Colon (tissue), 2 donors: ENCODE measurements at regions not wholly inside any gene's neighbourhood (a gene's known extent, or its start where the extent isn't known, plus 50 kb on each side); places are given as distances from the start of the nearest gene placed in this dataset.
A peak's percentile ranks its signal among the peaks of the same experiment; 100 is the strongest.

Source experiments
- FAIRE-seq: peaks from 2 replicates; lab custom pipeline; 2012; peaks lifted over from hg19 to GRCh38; lab: Jason Lieb, UNC
- donor health status: control.
- donor health status: control.

- no peak for FAIRE-seq
Measured at GRCh38 chr20:11719153-11719552, 198.5 kb upstream of the BTBD3 start.

DNA sequence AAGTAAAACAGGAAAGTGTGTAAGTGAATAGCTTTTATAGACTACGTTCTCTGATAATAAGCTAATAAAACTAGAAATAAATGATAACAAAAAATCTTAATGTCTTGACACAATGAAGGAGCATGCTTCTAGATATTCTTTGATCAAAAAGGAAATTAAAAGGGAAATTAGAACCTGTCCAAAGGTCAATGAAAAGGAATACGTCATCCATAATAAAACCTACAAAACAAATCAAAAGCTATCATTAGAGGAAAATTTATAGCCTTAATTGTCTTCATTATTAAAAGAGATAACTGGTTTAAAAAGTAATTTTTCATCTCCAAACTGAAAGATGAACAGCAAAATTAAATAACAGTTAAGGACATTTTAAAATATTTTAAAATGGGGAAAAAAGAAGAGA is 196.3 kb upstream of the BTBD3 start:
- FAIRE-seq, result peak; percentile 51

- no peak for FAIRE-seq
Measured at GRCh38 chr20:11724097-11724496, 193.6 kb upstream of the BTBD3 start.

- no peak for FAIRE-seq
Measured at GRCh38 chr20:11726026-11726425, 191.7 kb upstream of the BTBD3 start.

GRCh38 chr20:11727708-11728107 is 190.0 kb upstream of the BTBD3 start:
- FAIRE-seq, result no peak

DNA sequence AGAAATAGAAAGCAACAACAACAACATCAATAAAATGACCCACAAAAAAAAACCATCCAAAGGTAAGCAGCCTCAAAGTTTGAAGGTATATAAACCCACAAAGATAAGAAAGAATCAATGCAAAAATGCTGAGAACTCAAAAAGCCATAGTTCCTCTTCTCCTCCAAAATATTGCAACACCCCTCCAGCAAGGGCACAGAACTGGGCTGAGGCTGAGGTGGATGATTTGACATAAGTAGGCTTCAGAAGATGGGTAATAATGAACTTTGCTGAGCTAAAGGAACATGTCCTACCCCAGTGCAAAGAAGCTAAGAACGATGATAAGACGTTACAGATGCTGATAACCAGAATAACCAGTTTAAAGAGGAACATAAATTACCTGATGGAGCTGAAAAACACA is 188.8 kb upstream of the BTBD3 start:
- FAIRE-seq, result no peak

DNA sequence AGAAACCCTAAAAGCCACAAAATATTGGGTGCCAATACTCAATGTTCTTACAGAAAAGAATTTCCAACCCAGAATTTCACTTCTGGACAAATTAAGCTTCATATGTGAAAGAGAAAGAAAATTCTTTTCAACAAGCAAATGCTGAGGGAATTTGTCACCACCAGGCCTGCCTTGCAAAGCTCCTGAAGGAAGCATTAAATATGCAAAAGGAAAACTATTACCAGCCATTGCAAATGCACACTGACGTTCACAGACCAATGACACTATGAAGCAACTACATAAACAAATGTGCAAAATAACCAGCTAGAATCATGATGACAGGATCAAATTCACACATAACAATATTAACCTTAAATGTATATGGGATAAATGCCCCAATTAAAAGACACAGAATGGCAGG is 187.9 kb upstream of the BTBD3 start:
- FAIRE-seq, result no peak

DNA sequence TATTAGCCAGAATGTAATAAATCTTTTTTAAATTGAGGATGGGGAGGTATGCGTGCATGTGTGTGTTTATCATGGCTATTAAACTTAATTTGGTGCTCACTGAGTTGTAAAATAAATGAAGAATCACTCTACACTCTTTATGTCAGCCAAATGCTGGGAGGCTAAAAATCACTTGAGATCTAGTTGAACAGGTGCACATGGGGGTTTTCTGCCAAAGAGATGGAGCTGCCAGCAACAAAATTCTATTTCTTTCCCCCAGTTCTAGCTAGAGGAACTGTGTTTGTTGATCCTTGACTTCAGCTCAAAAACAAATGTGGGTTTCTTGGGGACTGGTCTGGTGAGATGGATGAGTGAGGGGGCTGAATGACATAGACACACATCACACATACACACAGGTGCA is 183.3 kb upstream of the BTBD3 start:
- no peak for FAIRE-seq

- no peak for FAIRE-seq
Measured at GRCh38 chr20:11738852-11739251, 178.8 kb upstream of the BTBD3 start.

DNA sequence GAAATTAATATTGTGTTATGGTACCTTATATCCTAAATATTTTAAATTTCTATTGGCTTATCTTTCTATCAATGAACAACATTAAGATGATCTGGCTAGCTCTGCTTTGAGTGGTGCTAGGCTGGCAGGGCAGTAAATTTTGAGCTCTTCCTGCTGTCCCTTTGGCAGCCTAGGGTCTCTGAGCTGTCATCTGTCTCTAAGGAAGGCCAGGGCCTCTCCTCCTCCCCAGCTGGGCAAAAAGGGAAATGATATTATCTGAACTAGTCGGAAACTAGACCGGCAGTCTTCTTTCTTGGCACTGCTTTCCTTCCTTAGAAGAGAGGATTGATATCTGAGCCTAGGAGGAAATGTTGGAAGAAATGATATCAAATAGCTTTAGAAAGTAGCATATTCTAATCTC is 176.7 kb upstream of the BTBD3 start:
- FAIRE-seq, result no peak

- FAIRE-seq, result no peak
Measured at GRCh38 chr20:11745145-11745544, 172.5 kb upstream of the BTBD3 start.

GRCh38 chr20:11748436-11748835 is 169.3 kb upstream of the BTBD3 start:
- FAIRE-seq, result no peak

- no peak for FAIRE-seq
Measured at GRCh38 chr20:11752336-11752735, 165.4 kb upstream of the BTBD3 start.

- no peak for FAIRE-seq
Measured at GRCh38 chr20:11753155-11753554, 164.5 kb upstream of the BTBD3 start.

DNA sequence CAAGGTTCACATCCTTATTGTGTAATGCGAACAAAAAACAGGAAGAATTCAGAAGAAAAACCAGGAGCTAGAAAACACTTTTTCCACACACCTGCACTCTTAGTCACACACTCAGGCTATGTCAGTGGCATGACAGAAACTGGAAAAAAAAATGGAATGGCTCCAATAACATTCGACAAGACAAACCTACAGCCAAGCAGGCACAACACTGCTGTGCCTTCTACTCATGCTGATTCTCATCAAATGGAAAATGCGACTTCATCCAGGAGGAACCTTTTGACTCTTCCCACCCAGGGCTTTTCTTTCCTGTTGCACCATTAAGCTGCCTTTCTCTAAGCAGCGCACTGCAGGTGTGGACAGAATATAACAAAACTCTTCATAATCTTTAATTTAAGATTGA is 163.2 kb upstream of the BTBD3 start:
- no peak for FAIRE-seq

DNA sequence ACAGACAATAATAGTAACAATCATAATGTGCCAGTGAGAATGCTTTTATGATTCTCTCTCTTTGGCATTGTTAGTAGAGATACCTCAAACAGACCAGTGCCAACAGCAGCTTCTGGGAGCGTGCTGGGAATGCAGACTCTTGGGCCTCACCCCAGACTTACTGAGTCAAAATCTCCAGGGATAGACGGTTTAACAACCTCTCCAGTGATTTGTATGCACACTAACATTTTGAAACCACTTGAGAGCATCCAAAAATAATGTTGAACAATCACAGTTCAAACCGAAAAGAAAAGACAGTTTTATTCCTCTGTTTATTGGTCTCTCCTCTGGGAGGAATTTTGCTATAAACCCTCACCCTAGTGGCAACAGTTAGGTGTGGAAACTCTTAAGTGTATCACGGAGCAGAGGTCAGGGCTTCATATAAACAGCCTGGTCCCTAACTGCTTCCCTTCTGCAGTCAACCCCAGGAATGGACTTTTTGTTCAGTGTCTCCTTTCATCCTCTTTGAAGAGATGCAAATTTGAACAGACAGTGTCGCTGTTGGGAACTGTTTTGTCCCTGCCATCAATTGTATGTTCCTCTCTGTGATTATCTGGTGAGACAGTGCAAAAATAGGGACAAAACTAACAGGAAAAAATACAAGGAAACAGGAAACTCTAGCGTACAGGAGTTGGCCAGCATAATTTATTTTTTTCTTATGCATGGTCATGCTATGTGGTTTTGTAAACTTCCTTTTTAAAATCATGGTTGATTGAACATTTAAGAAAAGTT is 162.4 kb upstream of the BTBD3 start:
- FAIRE-seq, result no peak

DNA sequence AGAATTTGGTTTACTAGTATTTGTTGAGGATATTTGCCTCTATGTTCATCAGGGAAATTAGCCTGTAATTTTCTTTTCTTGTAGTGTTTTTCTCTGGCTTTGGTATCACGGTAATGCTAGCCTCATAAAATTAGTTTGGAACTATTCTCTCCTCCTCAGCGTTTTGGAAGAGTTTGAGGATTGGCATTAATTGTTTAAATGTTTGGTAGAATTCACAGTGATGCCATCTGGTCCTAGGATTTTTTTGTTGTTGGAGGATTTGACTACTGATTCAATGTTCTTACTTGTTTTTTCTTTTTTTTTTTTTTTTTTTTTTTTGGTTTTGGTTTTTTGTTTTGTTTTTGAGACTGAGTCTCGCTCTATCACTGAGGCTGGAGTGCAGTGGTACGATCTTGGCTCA is 156.2 kb upstream of the BTBD3 start:
- no peak for FAIRE-seq

GRCh38 chr20:11766961-11767360 is 150.7 kb upstream of the BTBD3 start:
- no peak for FAIRE-seq

GRCh38 chr20:11769825-11770224 is 147.9 kb upstream of the BTBD3 start:
- no peak for FAIRE-seq

DNA sequence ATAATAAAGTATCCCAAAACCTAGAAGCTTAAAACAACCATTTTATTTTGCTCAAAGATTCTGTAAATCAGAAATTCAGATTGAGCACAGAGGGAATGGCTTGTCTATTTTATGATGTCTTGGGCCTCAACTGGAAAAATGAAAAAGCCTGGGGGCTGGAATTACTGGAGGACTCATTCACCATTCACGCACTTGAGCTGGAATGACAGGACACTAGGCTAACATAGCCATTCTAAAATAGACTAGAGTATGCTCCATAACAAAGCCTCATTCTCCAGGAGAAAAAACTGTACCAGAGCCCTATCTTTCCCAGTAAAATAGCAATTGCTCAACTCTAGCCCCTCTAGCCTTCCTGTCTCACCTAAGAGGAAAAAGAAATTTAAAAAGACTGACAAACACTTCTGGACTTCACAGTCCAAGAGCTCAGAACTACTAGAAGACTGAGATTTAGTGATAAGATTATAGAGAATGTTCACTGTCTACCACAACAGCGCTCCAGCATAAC is 145.4 kb upstream of the BTBD3 start:
- FAIRE-seq, result no peak

DNA sequence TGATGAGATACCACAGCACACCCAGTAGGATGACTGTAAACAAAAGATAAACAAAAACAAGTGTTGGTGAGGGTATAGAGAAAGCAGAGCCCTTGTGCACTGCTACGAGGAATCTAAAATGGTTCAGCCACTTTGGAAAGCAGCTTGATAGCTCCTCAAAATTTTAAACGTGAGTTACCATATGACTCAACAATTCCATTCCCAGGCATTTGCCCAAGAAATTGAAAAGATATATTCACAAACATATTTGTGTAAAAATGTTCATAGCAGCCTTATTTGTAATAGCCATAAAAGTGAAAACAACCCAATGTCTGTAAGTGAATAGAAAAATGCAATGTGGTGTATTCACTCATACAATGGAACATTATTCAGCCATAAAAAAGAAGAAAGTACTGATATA is 141.0 kb upstream of the BTBD3 start:
- no peak for FAIRE-seq

- no peak for FAIRE-seq
Measured at GRCh38 chr20:11777387-11778205, 140.1 kb upstream of the BTBD3 start.

DNA sequence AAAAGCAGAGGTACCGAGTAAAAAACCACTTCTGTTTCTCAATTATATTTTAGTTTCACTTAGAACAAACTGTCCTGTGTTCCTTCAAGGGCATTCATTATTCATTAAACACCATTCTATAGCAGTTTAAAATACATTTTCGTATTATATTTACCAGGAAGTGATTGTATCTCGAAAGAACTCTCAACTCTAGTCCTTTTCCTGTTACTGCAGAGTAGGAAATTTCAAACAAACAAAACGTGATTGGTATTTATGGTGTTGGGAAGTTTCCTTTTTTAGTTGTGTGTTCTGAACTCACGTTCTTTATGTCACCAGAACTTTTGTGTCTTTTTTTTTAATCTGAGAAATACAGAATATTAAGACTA is 139.5 kb upstream of the BTBD3 start:
- FAIRE-seq, result no peak
